HCT116 (cell line): ENCODE measurements at regions not wholly inside any gene's neighbourhood (a gene's known extent, or its start where the extent isn't known, plus 50 kb on each side); places are given as distances from the start of the nearest gene placed in this dataset.

Experiments used
- EZH2 ChIP-seq: fragments of 200-600 bp; sonication (generic); IDR thresholded peaks from 2 replicates; pipeline ENCODE4 v1.6.1; 2017; ENCODE audit warnings: antibody characterized with exemption, mixed run types
- EZH2phosphoT487 ChIP-seq: fragments of 200-600 bp; IDR thresholded peaks from 2 replicates; pipeline ENCODE4 v1.6.1; 2018; ENCODE audit warnings: antibody characterized with exemption, borderline replicate concordance
- POLR2A ChIP-seq: IDR thresholded peaks from 2 replicates; pipeline ENCODE4 v1.7.0; 2011; ENCODE audit warnings: borderline replicate concordance; ENCODE audit not compliant: insufficient read depth, insufficient read length; ENCODE audit errors: extremely low read depth
- POLR2AphosphoS5 ChIP-seq: IDR thresholded peaks from 2 replicates; pipeline ENCODE4 v1.6.1; 2011; ENCODE audit warnings: mild to moderate bottlenecking, low read depth, low read length, moderate library complexity
- REST ChIP-seq: IDR thresholded peaks from 2 replicates; pipeline ENCODE4 v1.6.1; 2012; ENCODE audit warnings: low read depth
- SP1 ChIP-seq: IDR thresholded peaks from 2 replicates; pipeline ENCODE4 v1.6.1; 2012; ENCODE audit warnings: low read depth
- YY1 ChIP-seq: IDR thresholded peaks from 2 replicates; pipeline ENCODE4 v1.6.1; 2011; ENCODE audit warnings: low read length, low read depth, moderate library complexity, mild to moderate bottlenecking; ENCODE audit not compliant: insufficient replicate concordance; ENCODE audit errors: extremely low read depth
- ZFX ChIP-seq: fragments of 450-650 bp; IDR thresholded peaks from 2 replicates; pipeline ENCODE4 v1.6.1; 2017
- TF ChIP-seq, protein P1 (sequence below), 3 experiments: fragments of 200-600 bp in 1 of 3; sonication (generic) in 1 of 3; IDR thresholded peaks in 2 of 3; conservative IDR thresholded peaks in 1 of 3; 2 replicates each; pipeline ENCODE4 v1.5.1; 2012 to 2017; ENCODE audit warnings: low read depth in 2 of 3, low read length in 2 of 3, antibody characterized with exemption in 1 of 3, borderline replicate concordance in 1 of 3, control low read depth in 1 of 3, mild to moderate bottlenecking in 1 of 3, mixed read lengths in 1 of 3, mixed run types in 1 of 3, moderate library complexity in 1 of 3; ENCODE audit not compliant: insufficient read depth in 1 of 3

DNA sequence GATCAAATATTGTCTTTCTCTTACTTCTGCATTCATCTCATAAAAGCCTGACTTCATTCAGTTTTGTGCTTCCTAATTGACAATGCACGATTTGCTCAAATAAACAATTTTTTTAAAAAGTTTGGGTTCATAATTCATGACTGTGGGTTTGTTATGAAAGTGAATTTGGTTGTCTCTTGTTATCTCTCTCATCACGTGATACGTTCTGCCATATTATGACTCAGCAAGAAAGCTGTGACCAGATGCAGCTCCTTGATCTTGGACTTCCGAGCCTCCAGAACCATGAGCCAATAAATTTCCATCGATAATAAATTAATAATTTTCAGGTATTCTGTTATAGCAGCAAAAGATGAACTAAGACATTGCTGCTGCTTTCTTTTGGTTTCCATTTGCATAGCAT is 156.5 kb upstream of the LRATD1 start:
- no peak for TF ChIP-seq EZH2
- TF ChIP-seq SP1 = no peak
- TF ChIP-seq ZFX = no peak
- no peak for TF ChIP-seq REST
- TF ChIP-seq EZH2phosphoT487 = no peak
- TF ChIP-seq, protein P1, sequence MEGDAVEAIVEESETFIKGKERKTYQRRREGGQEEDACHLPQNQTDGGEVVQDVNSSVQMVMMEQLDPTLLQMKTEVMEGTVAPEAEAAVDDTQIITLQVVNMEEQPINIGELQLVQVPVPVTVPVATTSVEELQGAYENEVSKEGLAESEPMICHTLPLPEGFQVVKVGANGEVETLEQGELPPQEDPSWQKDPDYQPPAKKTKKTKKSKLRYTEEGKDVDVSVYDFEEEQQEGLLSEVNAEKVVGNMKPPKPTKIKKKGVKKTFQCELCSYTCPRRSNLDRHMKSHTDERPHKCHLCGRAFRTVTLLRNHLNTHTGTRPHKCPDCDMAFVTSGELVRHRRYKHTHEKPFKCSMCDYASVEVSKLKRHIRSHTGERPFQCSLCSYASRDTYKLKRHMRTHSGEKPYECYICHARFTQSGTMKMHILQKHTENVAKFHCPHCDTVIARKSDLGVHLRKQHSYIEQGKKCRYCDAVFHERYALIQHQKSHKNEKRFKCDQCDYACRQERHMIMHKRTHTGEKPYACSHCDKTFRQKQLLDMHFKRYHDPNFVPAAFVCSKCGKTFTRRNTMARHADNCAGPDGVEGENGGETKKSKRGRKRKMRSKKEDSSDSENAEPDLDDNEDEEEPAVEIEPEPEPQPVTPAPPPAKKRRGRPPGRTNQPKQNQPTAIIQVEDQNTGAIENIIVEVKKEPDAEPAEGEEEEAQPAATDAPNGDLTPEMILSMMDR (IDR thresholded peaks at IDR 0.05 in 2 of 3, conservative IDR thresholded peaks at IDR 0.05 in 1 of 3; ENCODE audit: borderline replicate concordance in 1 of 3, insufficient read depth in 1 of 3, low read depth in 2 of 3, low read length in 2 of 3) = no peak
- no peak for TF ChIP-seq POLR2AphosphoS5
- no peak for TF ChIP-seq POLR2A
- no peak for TF ChIP-seq YY1
